Neural cell (in vitro differentiated cells): ENCODE measurements at regions not wholly inside any gene's neighbourhood (a gene's known extent, or its start where the extent isn't known, plus 50 kb on each side); places are given as distances from the start of the nearest gene placed in this dataset.
A peak's percentile ranks its signal among the peaks of the same experiment; 100 is the strongest.

Experiments
- H2AFZ ChIP-seq: fragments of 200-600, 300-800 bp; sonication (generic), shearing (Covaris generic); 2 replicates; pipeline ENCODE4 v1.6.0; 2014; ENCODE audit warnings: low read depth, mild to moderate bottlenecking, antibody characterized with exemption, low read length, moderate library complexity
- H3F3A ChIP-seq: fragments of 200-600 bp; shearing (Covaris generic); 2 replicates; pipeline ENCODE4 v1.6.1; 2016; ENCODE audit warnings: mild to moderate bottlenecking, moderate library complexity, mixed read lengths, antibody characterized with exemption, low read length; ENCODE audit not compliant: insufficient read depth, poor library complexity, severe bottlenecking
- H3K27ac ChIP-seq: fragments of 200-600, 300-800 bp; sonication (generic), shearing (Covaris generic); 2 replicates; pipeline ENCODE4 v1.5.1; 2014; ENCODE audit warnings: mild to moderate bottlenecking, low read length, moderate library complexity
- H3K27me3 ChIP-seq: fragments of 300-800, 200-600 bp; sonication (generic), shearing (Covaris generic); 2 replicates; pipeline ENCODE4 v1.6.0; 2014; ENCODE audit warnings: mild to moderate bottlenecking, low read depth, low read length, moderate library complexity; ENCODE audit not compliant: insufficient read depth
- H3K36me3 ChIP-seq: fragments of 300-800, 200-600 bp; sonication (generic), shearing (Covaris generic); 2 replicates; pipeline ENCODE4 v1.5.1; 2014; ENCODE audit warnings: mild to moderate bottlenecking, antibody characterized with exemption, low read length, moderate library complexity; ENCODE audit not compliant: insufficient read depth
- H3K4me2 ChIP-seq: fragments of 300-800, 200-600 bp; sonication (generic), shearing (Covaris generic); 2 replicates; pipeline ENCODE4 v1.6.0; 2014; ENCODE audit warnings: mild to moderate bottlenecking, low read length
- H3K4me3 ChIP-seq: fragments of 300-800, 200-600 bp; sonication (generic), shearing (Covaris generic); 2 replicates; pipeline ENCODE4 v1.5.1; 2014; ENCODE audit warnings: mild to moderate bottlenecking, low read length, moderate library complexity
- H3K79me2 ChIP-seq: fragments of 200-600 bp; shearing (Covaris generic); replicated peaks from 2 replicates; pipeline ENCODE4 v1.6.0; 2014; ENCODE audit warnings: mild to moderate bottlenecking, low read length, moderate library complexity; ENCODE audit not compliant: insufficient read depth
- H3K9ac ChIP-seq: fragments of 300-800, 200-600 bp; sonication (generic), shearing (Covaris generic); 2 replicates; pipeline ENCODE4 v1.6.1; 2016; ENCODE audit warnings: mild to moderate bottlenecking, low read length, mixed read lengths
- H3K9me2 ChIP-seq: fragments of 200-600 bp; shearing (Covaris generic); 2 replicates; pipeline ENCODE4 v1.6.1; 2016; ENCODE audit warnings: mild to moderate bottlenecking, low read length, mixed read lengths; ENCODE audit not compliant: insufficient read depth
- H3K9me3 ChIP-seq: fragments of 200-600, 300-800 bp; sonication (generic), shearing (Covaris generic); 2 replicates; pipeline ENCODE4 v1.6.1; 2016; ENCODE audit warnings: mild to moderate bottlenecking, mixed run types, low read length, moderate library complexity, mixed read lengths
- H4K20me1 ChIP-seq: fragments of 200-600 bp; shearing (Covaris generic); 2 replicates; pipeline ENCODE4 v1.6.1; 2016; ENCODE audit warnings: mild to moderate bottlenecking, mixed run types; ENCODE audit not compliant: insufficient read depth
- EP300 ChIP-seq: fragments of 450-650 bp; conservative IDR thresholded peaks from 2 replicates; pipeline ENCODE4 v1.6.1; 2014; ENCODE audit warnings: antibody characterized with exemption, mild to moderate bottlenecking, moderate library complexity; ENCODE audit not compliant: poor library complexity, severe bottlenecking
- EZH2 ChIP-seq: fragments of 200-600, 300-800 bp; shearing (Covaris generic), sonication (generic); IDR thresholded peaks from 2 replicates; pipeline ENCODE4 v1.6.1; 2014; ENCODE audit warnings: antibody characterized with exemption, low read length, borderline replicate concordance, mild to moderate bottlenecking; ENCODE audit not compliant: insufficient read depth, poor library complexity, severe bottlenecking
- MXI1 ChIP-seq: fragments of 450-650 bp; conservative IDR thresholded peaks from 2 replicates; pipeline ENCODE4 v1.6.1; 2014; ENCODE audit warnings: antibody characterized with exemption, mild to moderate bottlenecking; ENCODE audit not compliant: poor library complexity, severe bottlenecking
- POLR2AphosphoS5 ChIP-seq: IDR thresholded peaks from 2 replicates; pipeline ENCODE4 v1.6.1; 2012
- RAD21 ChIP-seq: fragments of 450-650 bp; conservative IDR thresholded peaks from 2 replicates; pipeline ENCODE4 v1.6.1; 2014; ENCODE audit warnings: antibody characterized with exemption, mild to moderate bottlenecking, moderate library complexity
- SMC3 ChIP-seq: fragments of 450-650 bp; conservative IDR thresholded peaks from 2 replicates; pipeline ENCODE4 v1.6.1; 2014; ENCODE audit warnings: antibody characterized with exemption, mild to moderate bottlenecking, moderate library complexity; ENCODE audit not compliant: poor library complexity
- TAF1 ChIP-seq: IDR thresholded peaks from 2 replicates; pipeline ENCODE4 v1.6.1; 2012; ENCODE audit warnings: low read depth
- TF ChIP-seq, protein P1 (sequence below): fragments of 450-650 bp; IDR thresholded peaks from 2 replicates; pipeline ENCODE4 v1.5.1; 2014; ENCODE audit warnings: antibody characterized with exemption, mild to moderate bottlenecking, moderate library complexity; ENCODE audit not compliant: poor library complexity, severe bottlenecking
- TF ChIP-seq, protein P2 (sequence below): IDR thresholded peaks from 2 replicates; pipeline ENCODE4 v1.6.1; 2012; ENCODE audit warnings: borderline replicate concordance

DNA sequence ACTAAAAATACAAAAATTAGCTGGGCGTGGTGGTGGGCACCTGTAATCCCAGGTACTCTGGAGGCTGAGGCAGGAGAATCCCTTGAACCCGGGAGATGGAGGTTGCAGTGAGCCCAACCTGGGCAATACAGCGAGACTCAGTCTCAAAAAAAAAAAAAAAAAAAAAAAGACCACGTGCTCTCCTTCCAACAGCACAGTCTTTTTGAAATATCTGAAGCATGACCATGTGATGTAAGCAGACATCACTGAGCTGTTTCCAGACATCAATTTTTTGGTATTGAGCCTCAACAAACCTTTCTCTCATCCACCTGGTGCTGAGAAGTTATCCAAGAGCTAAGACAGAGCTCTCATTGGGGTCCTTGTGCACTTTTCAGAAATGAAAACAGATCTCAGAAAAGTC lies 249.2 kb downstream of the FOXA2 start:
- Histone ChIP-seq H3K9ac (no peak overlapping the region), H3K4me3 (no peak overlapping the region), H3K79me2 (no peaks in the 10 kb centered on the region), H4K20me1 (no peaks in the 10 kb centered on the region), H3K27me3 (peaks cover 4% of the 10 kb centered on the region), H3F3A (no peaks in the 10 kb centered on the region), H3K36me3 (no peaks in the 10 kb centered on the region), H2AFZ (no peak overlapping the region), H3K9me3 (no peaks in the 10 kb centered on the region), H3K9me2 (no peaks in the 10 kb centered on the region), H3K4me2 (no peak overlapping the region), H3K27ac (no peak overlapping the region)
- TF ChIP-seq RAD21 (no peak), MXI1 (no peak), SMC3 (no peak), POLR2AphosphoS5 (no peak), EZH2 (no peak), EP300 (no peak)
- TF ChIP-seq, protein P1, sequence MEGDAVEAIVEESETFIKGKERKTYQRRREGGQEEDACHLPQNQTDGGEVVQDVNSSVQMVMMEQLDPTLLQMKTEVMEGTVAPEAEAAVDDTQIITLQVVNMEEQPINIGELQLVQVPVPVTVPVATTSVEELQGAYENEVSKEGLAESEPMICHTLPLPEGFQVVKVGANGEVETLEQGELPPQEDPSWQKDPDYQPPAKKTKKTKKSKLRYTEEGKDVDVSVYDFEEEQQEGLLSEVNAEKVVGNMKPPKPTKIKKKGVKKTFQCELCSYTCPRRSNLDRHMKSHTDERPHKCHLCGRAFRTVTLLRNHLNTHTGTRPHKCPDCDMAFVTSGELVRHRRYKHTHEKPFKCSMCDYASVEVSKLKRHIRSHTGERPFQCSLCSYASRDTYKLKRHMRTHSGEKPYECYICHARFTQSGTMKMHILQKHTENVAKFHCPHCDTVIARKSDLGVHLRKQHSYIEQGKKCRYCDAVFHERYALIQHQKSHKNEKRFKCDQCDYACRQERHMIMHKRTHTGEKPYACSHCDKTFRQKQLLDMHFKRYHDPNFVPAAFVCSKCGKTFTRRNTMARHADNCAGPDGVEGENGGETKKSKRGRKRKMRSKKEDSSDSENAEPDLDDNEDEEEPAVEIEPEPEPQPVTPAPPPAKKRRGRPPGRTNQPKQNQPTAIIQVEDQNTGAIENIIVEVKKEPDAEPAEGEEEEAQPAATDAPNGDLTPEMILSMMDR = no peak
- TF ChIP-seq, protein P2, sequence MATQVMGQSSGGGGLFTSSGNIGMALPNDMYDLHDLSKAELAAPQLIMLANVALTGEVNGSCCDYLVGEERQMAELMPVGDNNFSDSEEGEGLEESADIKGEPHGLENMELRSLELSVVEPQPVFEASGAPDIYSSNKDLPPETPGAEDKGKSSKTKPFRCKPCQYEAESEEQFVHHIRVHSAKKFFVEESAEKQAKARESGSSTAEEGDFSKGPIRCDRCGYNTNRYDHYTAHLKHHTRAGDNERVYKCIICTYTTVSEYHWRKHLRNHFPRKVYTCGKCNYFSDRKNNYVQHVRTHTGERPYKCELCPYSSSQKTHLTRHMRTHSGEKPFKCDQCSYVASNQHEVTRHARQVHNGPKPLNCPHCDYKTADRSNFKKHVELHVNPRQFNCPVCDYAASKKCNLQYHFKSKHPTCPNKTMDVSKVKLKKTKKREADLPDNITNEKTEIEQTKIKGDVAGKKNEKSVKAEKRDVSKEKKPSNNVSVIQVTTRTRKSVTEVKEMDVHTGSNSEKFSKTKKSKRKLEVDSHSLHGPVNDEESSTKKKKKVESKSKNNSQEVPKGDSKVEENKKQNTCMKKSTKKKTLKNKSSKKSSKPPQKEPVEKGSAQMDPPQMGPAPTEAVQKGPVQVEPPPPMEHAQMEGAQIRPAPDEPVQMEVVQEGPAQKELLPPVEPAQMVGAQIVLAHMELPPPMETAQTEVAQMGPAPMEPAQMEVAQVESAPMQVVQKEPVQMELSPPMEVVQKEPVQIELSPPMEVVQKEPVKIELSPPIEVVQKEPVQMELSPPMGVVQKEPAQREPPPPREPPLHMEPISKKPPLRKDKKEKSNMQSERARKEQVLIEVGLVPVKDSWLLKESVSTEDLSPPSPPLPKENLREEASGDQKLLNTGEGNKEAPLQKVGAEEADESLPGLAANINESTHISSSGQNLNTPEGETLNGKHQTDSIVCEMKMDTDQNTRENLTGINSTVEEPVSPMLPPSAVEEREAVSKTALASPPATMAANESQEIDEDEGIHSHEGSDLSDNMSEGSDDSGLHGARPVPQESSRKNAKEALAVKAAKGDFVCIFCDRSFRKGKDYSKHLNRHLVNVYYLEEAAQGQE = no peak

DNA sequence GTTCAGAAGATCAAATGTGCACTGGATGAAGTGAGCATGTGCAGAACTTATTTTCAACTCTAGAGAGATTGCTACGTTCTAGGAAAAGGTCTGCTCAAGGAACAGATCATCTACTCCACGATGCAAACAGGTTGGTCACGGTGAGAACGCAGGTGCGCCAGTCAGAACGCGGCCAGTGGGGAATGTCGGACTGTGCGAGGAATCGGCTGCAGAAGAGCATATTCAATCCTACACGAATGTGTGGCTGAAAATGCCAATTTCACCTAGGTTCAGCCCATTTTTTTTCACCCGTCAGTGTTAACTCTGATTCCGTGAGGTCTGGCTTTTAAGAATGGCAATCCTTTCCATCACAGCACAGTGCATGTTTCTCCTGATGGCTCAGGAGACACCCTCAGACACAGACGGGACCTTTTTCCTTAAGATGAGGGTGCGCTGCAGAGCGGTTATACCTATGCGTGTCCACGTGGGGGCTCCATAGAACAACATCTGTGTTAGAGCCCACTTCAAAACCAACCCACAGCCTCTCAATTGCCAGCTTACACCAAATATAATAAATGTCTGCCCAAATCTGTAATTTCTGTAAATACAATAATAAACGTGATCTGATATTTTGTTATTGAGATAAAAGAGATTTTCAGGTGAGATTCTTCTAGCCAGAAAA lies 250.4 kb downstream of the FOXA2 start:
- Histone ChIP-seq H3K4me2 (no peak overlapping the region), H3K27me3 (no peaks in the 10 kb centered on the region)

More for the DNA sequence above, 250.4 kb downstream of the FOXA2 start:
- TF ChIP-seq EZH2 (no peak), SMC3 (peak; percentile 79), RAD21 (peak; percentile 78), TAF1 (no peak), EP300 (no peak), MXI1 (no peak), POLR2AphosphoS5 (no peak)
- TF ChIP-seq, protein P1 = peak; percentile 83
- TF ChIP-seq, protein P2 = no peak
- no peaks in the 10 kb centered on the region for H3K79me2 ChIP-seq
- no peak overlapping the region for H3K4me3 ChIP-seq
- H3K9me2 ChIP-seq = no peaks in the 10 kb centered on the region
- H3K9ac ChIP-seq = no peak overlapping the region
- H3K9me3 ChIP-seq = no peaks in the 10 kb centered on the region
- H3K27ac ChIP-seq = no peak overlapping the region
- no peaks in the 10 kb centered on the region for H3K36me3 ChIP-seq
- no peak overlapping the region for H2AFZ ChIP-seq
- H4K20me1 ChIP-seq = no peaks in the 10 kb centered on the region
- H3F3A ChIP-seq = no peaks in the 10 kb centered on the region
